SK-MEL-5 (cell line): ENCODE measurements at regions not wholly inside any gene's neighbourhood (a gene's known extent, or its start where the extent isn't known, plus 50 kb on each side); places are given as distances from the start of the nearest gene placed in this dataset.
A peak's percentile ranks its signal among the peaks of the same experiment; 100 is the strongest.
"Not testable (repeated sequence)": the region's sequence is repeated elsewhere in the genome, so short reads cannot be mapped to it uniquely, and the experiment has no call there.

ENCODE experiments used
- DNase-seq: peaks from one replicate; pipeline ENCODE4 v3.0.0-alpha.2; 2016; ENCODE audit warnings: low read depth, low spot score
- in situ Hi-C: cut with HindIII; loops from 2 replicates; pipeline ENCODE4 v1.10.0; 2016; ENCODE audit warnings: low sequenced_read_pairs, high pct_unique_total_duplicates, low pct_unique_long_range_greater_than_20kb

- in situ Hi-C loops: no loop called here
- no peak for DNase-seq
These were observed 184.1 kb downstream of the C1D start for GRCh38 chr2:67878743-67879142.

GRCh38 chr2:67879586-67880290 lies 183.1 kb downstream of the C1D start:
- DNase-seq: no peak
- in situ Hi-C loops: no loop called here

- DNase-seq: peak; percentile 100
- in situ Hi-C loops: no loop called here
These were observed 182.5 kb downstream of the C1D start for GRCh38 chr2:67880291-67880761.

GRCh38 chr2:67881816-67882215 lies 181.0 kb downstream of the C1D start:
- DNase-seq: no peak
- in situ Hi-C loops: no loop called here

GRCh38 chr2:67883316-67884087 lies 179.3 kb downstream of the C1D start:
- peak; percentile 76 for DNase-seq

GRCh38 chr2:67888351-67889005 lies 174.3 kb downstream of the C1D start:
- no peak for DNase-seq
- in situ Hi-C loops: no loop called here

More at GRCh38 chr2:67883316-67884087, 179.3 kb downstream of the C1D start:
- in situ Hi-C loops: no loop called here

- DNase-seq: no peak
These were observed 173.7 kb downstream of the C1D start for GRCh38 chr2:67889056-67889455.

GRCh38 chr2:67891642-67892041 lies 171.2 kb downstream of the C1D start:
- in situ Hi-C loops: no loop called here
- DNase-seq: no peak

More at GRCh38 chr2:67889056-67889455, 173.7 kb downstream of the C1D start:
- in situ Hi-C loops: no loop called here

- in situ Hi-C loops: no loop called here
- DNase-seq: no peak
These were observed 170.4 kb downstream of the C1D start for GRCh38 chr2:67892339-67892846.

- DNase-seq: no peak
- in situ Hi-C loops: no loop called here
These were observed 167.4 kb downstream of the C1D start for GRCh38 chr2:67895227-67895941.

GRCh38 chr2:67896076-67896475 lies 166.7 kb downstream of the C1D start:
- no peak for DNase-seq
- in situ Hi-C loops: no loop called here

- in situ Hi-C loops: no loop called here
- DNase-seq: no peak
These were observed 166.3 kb downstream of the C1D start for GRCh38 chr2:67896476-67896875.

- in situ Hi-C loops: no loop called here
- no peak for DNase-seq
These were observed 164.2 kb downstream of the C1D start for GRCh38 chr2:67898595-67898994.

- no peak for DNase-seq
- in situ Hi-C loops: no loop called here
These were observed 163.6 kb downstream of the C1D start for GRCh38 chr2:67899187-67899586.

GRCh38 chr2:67900826-67901225 lies 162.0 kb downstream of the C1D start:
- DNase-seq: no peak
- in situ Hi-C loops: no loop called here

GRCh38 chr2:67904566-67904965 lies 158.2 kb downstream of the C1D start:
- no peak for DNase-seq
- in situ Hi-C loops: no loop called here

GRCh38 chr2:67904966-67905365 lies 157.8 kb downstream of the C1D start:
- in situ Hi-C loops: no loop called here
- DNase-seq: no peak

- in situ Hi-C loops, DNase-seq: not testable (repeated sequence)
These were observed 156.3 kb downstream of the C1D start for GRCh38 chr2:67906547-67906946.
